ENCODE measurements at regions not wholly inside any gene's neighbourhood (a gene's known extent, or its start where the extent isn't known, plus 50 kb on each side); places are given as distances from the start of the nearest gene placed in this dataset.

DNA sequence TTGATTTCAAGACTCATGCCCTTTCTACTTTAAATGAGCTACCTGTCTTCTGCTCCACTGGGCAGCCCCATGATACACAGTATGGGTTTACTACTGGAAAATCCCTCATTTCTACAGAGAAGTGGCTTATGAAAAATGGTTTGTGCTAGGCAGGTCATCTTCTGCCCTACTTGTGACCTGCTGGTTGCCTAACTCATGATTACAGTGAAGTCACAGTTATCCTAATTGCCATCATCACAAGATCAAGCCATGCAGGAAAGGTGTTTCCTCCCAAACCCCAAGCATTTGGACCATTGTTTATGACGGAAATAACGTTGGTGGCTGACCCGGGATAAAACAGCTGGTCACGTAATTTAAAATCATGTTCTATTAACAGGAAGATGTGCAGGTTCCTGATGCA, 330.6 kb downstream of the ACTL7B start:
- no peaks in the 10 kb centered on the region for H3K36me3 ChIP-seq (ENCODE audit: insufficient read depth, low read length)
- no peak overlapping the region for H3K27ac ChIP-seq (ENCODE audit: low read depth, low read length)
- no peak overlapping the region for H3K9ac ChIP-seq (ENCODE audit: low read length)
- Mint-ChIP-seq H3K9me3 (ENCODE audit: unreplicated experiment) (peaks cover 4% of the 10 kb centered on the region), H3K4me1 (ENCODE audit: low read depth, unreplicated experiment) (peaks cover 11% of the 10 kb centered on the region), H3K36me3 (ENCODE audit: low read depth, unreplicated experiment) (no peaks in the 10 kb centered on the region), H3K27ac (ENCODE audit: unreplicated experiment) (no peak overlapping the region), H3K27me3 (ENCODE audit: low read depth, unreplicated experiment) (peaks cover 2% of the 10 kb centered on the region), H3K4me3 (ENCODE audit: unreplicated experiment) (no peak overlapping the region)
- H2AFZ ChIP-seq (ENCODE audit: low read depth, low read length), result no peak overlapping the region
- H3K27me3 ChIP-seq (ENCODE audit: insufficient read depth, low read length), result no peaks in the 10 kb centered on the region
- peaks cover 7% of the 10 kb centered on the region for H3K4me1 ChIP-seq (ENCODE audit: insufficient read depth, low read length)
- H3K4me3 ChIP-seq (ENCODE audit: insufficient read depth, low read depth, low read length), result no peak overlapping the region
- DNase-seq (ENCODE audit: low read depth), result no peak
- TF ChIP-seq, protein P1, sequence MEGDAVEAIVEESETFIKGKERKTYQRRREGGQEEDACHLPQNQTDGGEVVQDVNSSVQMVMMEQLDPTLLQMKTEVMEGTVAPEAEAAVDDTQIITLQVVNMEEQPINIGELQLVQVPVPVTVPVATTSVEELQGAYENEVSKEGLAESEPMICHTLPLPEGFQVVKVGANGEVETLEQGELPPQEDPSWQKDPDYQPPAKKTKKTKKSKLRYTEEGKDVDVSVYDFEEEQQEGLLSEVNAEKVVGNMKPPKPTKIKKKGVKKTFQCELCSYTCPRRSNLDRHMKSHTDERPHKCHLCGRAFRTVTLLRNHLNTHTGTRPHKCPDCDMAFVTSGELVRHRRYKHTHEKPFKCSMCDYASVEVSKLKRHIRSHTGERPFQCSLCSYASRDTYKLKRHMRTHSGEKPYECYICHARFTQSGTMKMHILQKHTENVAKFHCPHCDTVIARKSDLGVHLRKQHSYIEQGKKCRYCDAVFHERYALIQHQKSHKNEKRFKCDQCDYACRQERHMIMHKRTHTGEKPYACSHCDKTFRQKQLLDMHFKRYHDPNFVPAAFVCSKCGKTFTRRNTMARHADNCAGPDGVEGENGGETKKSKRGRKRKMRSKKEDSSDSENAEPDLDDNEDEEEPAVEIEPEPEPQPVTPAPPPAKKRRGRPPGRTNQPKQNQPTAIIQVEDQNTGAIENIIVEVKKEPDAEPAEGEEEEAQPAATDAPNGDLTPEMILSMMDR (IDR thresholded peaks at IDR 0.05; ENCODE audit: insufficient read depth, low read depth, low read length), result no peak
- no peak for TF ChIP-seq EZH2 (IDR thresholded peaks at IDR 0.05; ENCODE audit: insufficient read depth, low read length)
- H3K4me2 ChIP-seq (ENCODE audit: low read length), result no peak overlapping the region
- no peak for FAIRE-seq
- no peaks in the 10 kb centered on the region for H4K20me1 ChIP-seq (ENCODE audit: insufficient read depth, low read length)
- no peaks in the 10 kb centered on the region for H3K9me3 ChIP-seq (ENCODE audit: insufficient read depth, low read depth, low read length)
- H3K79me2 ChIP-seq (ENCODE audit: insufficient read depth, low read length), result no peaks in the 10 kb centered on the region

DNA sequence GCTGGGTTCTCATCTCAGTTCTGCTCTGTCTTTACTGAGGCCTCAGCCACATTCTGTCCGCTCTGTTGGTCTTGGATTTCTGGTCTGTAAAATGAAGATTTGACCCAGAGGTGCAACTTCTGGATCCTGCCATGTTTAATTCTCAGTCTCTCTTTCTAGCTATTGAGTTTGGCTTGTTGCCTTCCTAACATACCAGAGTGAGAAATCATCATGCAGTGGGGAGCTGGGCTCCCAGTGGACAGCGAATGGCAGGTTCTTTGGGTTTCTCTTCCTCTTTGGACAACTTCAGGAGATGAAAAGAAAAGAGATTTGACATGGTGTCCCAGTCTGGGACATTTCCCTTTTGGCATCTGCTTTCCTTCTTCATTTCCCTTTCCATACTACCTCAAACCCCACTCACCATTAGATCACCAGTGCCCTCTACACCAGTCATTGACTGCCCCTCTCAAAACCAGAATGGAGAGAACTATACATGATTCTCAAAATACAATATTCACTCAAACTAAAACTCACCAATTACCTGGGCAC, 334.7 kb downstream of the ACTL7B start:
- FAIRE-seq, result peak; percentile 71
- no peak overlapping the region for H3K4me3 Mint-ChIP-seq (ENCODE audit: unreplicated experiment)

DNA sequence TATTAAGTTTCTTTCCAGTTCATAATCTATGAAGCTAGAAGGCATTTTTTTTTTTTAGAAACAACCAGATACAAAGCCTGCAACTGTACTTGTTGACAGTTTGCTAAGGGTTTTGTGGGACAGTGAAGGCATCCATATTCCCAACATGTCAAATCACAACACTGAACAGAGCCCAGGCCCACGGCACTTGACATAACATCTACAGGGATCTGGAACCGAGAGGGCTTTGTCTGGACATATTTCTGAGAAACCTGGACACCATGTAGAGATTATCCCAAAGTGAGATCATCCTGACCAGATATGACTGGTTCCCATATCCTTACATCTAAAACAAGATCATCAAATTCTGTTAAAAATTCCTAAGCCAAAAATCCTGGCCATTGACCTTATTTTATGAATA, 336.3 kb downstream of the ACTL7B start:
- FAIRE-seq (no peak), DNase-seq (ENCODE audit: low read depth) (no peak)
- Histone ChIP-seq H3K4me1 (ENCODE audit: insufficient read depth, low read length) (peaks cover 7% of the 10 kb centered on the region), H3K27ac (ENCODE audit: low read depth, low read length) (no peak overlapping the region), H4K20me1 (ENCODE audit: insufficient read depth, low read length) (no peaks in the 10 kb centered on the region), H3K4me2 (ENCODE audit: low read length) (no peak overlapping the region), H3K4me3 (ENCODE audit: insufficient read depth, low read depth, low read length) (no peak overlapping the region), H2AFZ (ENCODE audit: low read depth, low read length) (no peak overlapping the region), H3K27me3 (ENCODE audit: insufficient read depth, low read length) (no peaks in the 10 kb centered on the region), H3K36me3 (ENCODE audit: insufficient read depth, low read length) (no peaks in the 10 kb centered on the region), H3K9me3 (ENCODE audit: insufficient read depth, low read depth, low read length) (no peaks in the 10 kb centered on the region), H3K79me2 (ENCODE audit: insufficient read depth, low read length) (no peaks in the 10 kb centered on the region), H3K9ac (ENCODE audit: low read length) (no peak overlapping the region)
- Mint-ChIP-seq H3K4me3 (ENCODE audit: unreplicated experiment) (no peak overlapping the region), H3K27ac (ENCODE audit: unreplicated experiment) (no peak overlapping the region), H3K9me3 (ENCODE audit: unreplicated experiment) (no peaks in the 10 kb centered on the region), H3K36me3 (ENCODE audit: low read depth, unreplicated experiment) (no peaks in the 10 kb centered on the region), H3K4me1 (ENCODE audit: low read depth, unreplicated experiment) (peaks cover 14% of the 10 kb centered on the region), H3K27me3 (ENCODE audit: low read depth, unreplicated experiment) (peaks cover 2% of the 10 kb centered on the region)
- TF ChIP-seq EZH2 (IDR thresholded peaks at IDR 0.05; ENCODE audit: insufficient read depth, low read length), result no peak
- TF ChIP-seq, protein P1 (IDR thresholded peaks at IDR 0.05; ENCODE audit: insufficient read depth, low read depth, low read length), result no peak

More for the DNA sequence above, 334.7 kb downstream of the ACTL7B start:
- Mint-ChIP-seq H3K27me3 (ENCODE audit: low read depth, unreplicated experiment) (peaks cover 2% of the 10 kb centered on the region), H3K9me3 (ENCODE audit: unreplicated experiment) (no peaks in the 10 kb centered on the region), H3K36me3 (ENCODE audit: low read depth, unreplicated experiment) (no peaks in the 10 kb centered on the region), H3K4me1 (ENCODE audit: low read depth, unreplicated experiment) (peaks cover 14% of the 10 kb centered on the region), H3K27ac (ENCODE audit: unreplicated experiment) (peak overlapping the region; percentile 78)
- Histone ChIP-seq H3K4me2 (ENCODE audit: low read length) (peak overlapping the region; percentile 27), H3K36me3 (ENCODE audit: insufficient read depth, low read length) (no peaks in the 10 kb centered on the region), H3K4me3 (ENCODE audit: insufficient read depth, low read depth, low read length) (no peak overlapping the region), H3K27ac (ENCODE audit: low read depth, low read length) (no peak overlapping the region), H2AFZ (ENCODE audit: low read depth, low read length) (no peak overlapping the region), H4K20me1 (ENCODE audit: insufficient read depth, low read length) (no peaks in the 10 kb centered on the region), H3K9me3 (ENCODE audit: insufficient read depth, low read depth, low read length) (no peaks in the 10 kb centered on the region), H3K4me1 (ENCODE audit: insufficient read depth, low read length) (peaks cover 7% of the 10 kb centered on the region), H3K9ac (ENCODE audit: low read length) (no peak overlapping the region), H3K27me3 (ENCODE audit: insufficient read depth, low read length) (no peaks in the 10 kb centered on the region), H3K79me2 (ENCODE audit: insufficient read depth, low read length) (no peaks in the 10 kb centered on the region)
- DNase-seq (ENCODE audit: low read depth), result peak; percentile 61
- TF ChIP-seq, protein P1 (IDR thresholded peaks at IDR 0.05; ENCODE audit: insufficient read depth, low read depth, low read length), result no peak

Data from astrocyte (in vitro differentiated cells and primary cell).